GM18909 (cell line): ENCODE measurements at regions not wholly inside any gene's neighbourhood (a gene's known extent, or its start where the extent isn't known, plus 50 kb on each side); places are given as distances from the start of the nearest gene placed in this dataset.

Experiments used
- ATAC-seq: cut with Tn5 transposase; IDR thresholded peaks from one replicate; pipeline ENCODE4 v1.9.1; 2021; ENCODE audit warnings: mild to moderate bottlenecking; ENCODE audit not compliant: unreplicated experiment, poor library complexity

GRCh38 chr4:10342866-10343265 is 114.4 kb downstream of the ZNF518B start:
- no peak for ATAC-seq

GRCh38 chr4:10336471-10336870 is 120.8 kb downstream of the ZNF518B start:
- ATAC-seq: no peak

- no peak for ATAC-seq
Measured at GRCh38 chr4:10335050-10335449, 122.2 kb downstream of the ZNF518B start.

- ATAC-seq: no peak
Measured at GRCh38 chr4:10334506-10335028, 122.7 kb downstream of the ZNF518B start.

- ATAC-seq: no peak
Measured at GRCh38 chr4:10333942-10334341, 123.3 kb downstream of the ZNF518B start.

GRCh38 chr4:10326075-10326474 is 131.2 kb downstream of the ZNF518B start:
- no peak for ATAC-seq

GRCh38 chr4:10321931-10322330 is 135.3 kb downstream of the ZNF518B start:
- no peak for ATAC-seq

- ATAC-seq: no peak
Measured at GRCh38 chr4:10320130-10320529, 137.1 kb downstream of the ZNF518B start.

- no peak for ATAC-seq
Measured at GRCh38 chr4:10317345-10317744, 139.9 kb downstream of the ZNF518B start.

- no peak for ATAC-seq
Measured at GRCh38 chr4:10316851-10317250, 140.4 kb downstream of the ZNF518B start.

- ATAC-seq: no peak
Measured at GRCh38 chr4:10315638-10316037, 141.6 kb downstream of the ZNF518B start.

GRCh38 chr4:10312568-10312967 is 144.7 kb downstream of the ZNF518B start:
- ATAC-seq: no peak

GRCh38 chr4:10311939-10312338 is 145.3 kb downstream of the ZNF518B start:
- no peak for ATAC-seq

- no peak for ATAC-seq
Measured at GRCh38 chr4:10305816-10306215, 151.4 kb downstream of the ZNF518B start.

- no peak for ATAC-seq
Measured at GRCh38 chr4:10303291-10303690, 153.9 kb downstream of the ZNF518B start.

GRCh38 chr4:10302096-10302495 is 155.1 kb downstream of the ZNF518B start:
- ATAC-seq: no peak

GRCh38 chr4:10299601-10300000 is 157.6 kb downstream of the ZNF518B start:
- ATAC-seq: no peak

- ATAC-seq: no peak
Measured at GRCh38 chr4:10298681-10299080, 158.5 kb downstream of the ZNF518B start.

- no peak for ATAC-seq
Measured at GRCh38 chr4:10296730-10297129, 160.5 kb downstream of the ZNF518B start.

- ATAC-seq: no peak
Measured at GRCh38 chr4:10295301-10295700, 161.9 kb downstream of the ZNF518B start.

- ATAC-seq: no peak
Measured at GRCh38 chr4:10289538-10289906, 167.7 kb downstream of the ZNF518B start.

GRCh38 chr4:10288830-10289537 is 168.2 kb downstream of the ZNF518B start:
- ATAC-seq: no peak
